ENCODE measurements at regions not wholly inside any gene's neighbourhood (a gene's known extent, or its start where the extent isn't known, plus 50 kb on each side); places are given as distances from the start of the nearest gene placed in this dataset.

- no peaks in the 10 kb centered on the region for H3K79me2 ChIP-seq (replicated peaks; ENCODE audit: insufficient read depth)
These were observed 227.2 kb upstream of the E2F8 start for GRCh38 chr11:19467904-19468303.

GRCh38 chr11:19466314-19466713, 225.6 kb upstream of the E2F8 start:
- H3K9me3 Mint-ChIP-seq = no peaks in the 10 kb centered on the region
- H2AFZ ChIP-seq = peak overlapping the region; percentile 47; the same call in 1 of the 2 replicates
- peaks cover 1% of the 10 kb centered on the region for H3K27me3 Mint-ChIP-seq (ENCODE audit: insufficient read depth, low read depth, poor library complexity)
- H3K36me3 ChIP-seq (ENCODE audit: insufficient read depth) = no peaks in the 10 kb centered on the region
- no peak overlapping the region for H3K27ac ChIP-seq (ENCODE audit: low read depth)
- H3K4me3 Mint-ChIP-seq = no peak overlapping the region
- no peaks in the 10 kb centered on the region for H3K79me2 ChIP-seq (replicated peaks; ENCODE audit: insufficient read depth)
- H4K20me1 ChIP-seq (replicated peaks; ENCODE audit: insufficient read depth) = no peaks in the 10 kb centered on the region
- H3K36me3 Mint-ChIP-seq (ENCODE audit: low read depth) = no peaks in the 10 kb centered on the region
- DNase-seq (ENCODE audit: low spot score) (no peak), ATAC-seq (no peak)
- H3K4me2 ChIP-seq = no peak overlapping the region
- H3F3A ChIP-seq (replicated peaks; ENCODE audit: low read depth) = no peaks in the 10 kb centered on the region
- no peak overlapping the region for H3K27ac Mint-ChIP-seq
- H3K9me2 ChIP-seq (ENCODE audit: insufficient read depth) = no peaks in the 10 kb centered on the region; the same call in 1 of the 2 replicates
- H3K27me3 ChIP-seq (ENCODE audit: insufficient read depth) = no peaks in the 10 kb centered on the region
- no peak for TF ChIP-seq REST (IDR thresholded peaks at IDR 0.05; ENCODE audit: unreplicated experiment)
- H3K4me1 ChIP-seq (ENCODE audit: insufficient read depth) = no peaks in the 10 kb centered on the region; the same call in 1 of the 2 replicates
- H3K4me1 Mint-ChIP-seq = peaks cover 6% of the 10 kb centered on the region; the same call in 2 of the 3 replicates
- H3K4me3 ChIP-seq = no peak overlapping the region

More at GRCh38 chr11:19467904-19468303, 227.2 kb upstream of the E2F8 start:
- no peak overlapping the region for H3K4me3 ChIP-seq
- no peaks in the 10 kb centered on the region for H3F3A ChIP-seq (replicated peaks; ENCODE audit: low read depth)
- DNase-seq (ENCODE audit: low spot score) (no peak), ATAC-seq (no peak)
- Mint-ChIP-seq H3K27ac (no peak overlapping the region), H3K36me3 (ENCODE audit: low read depth) (no peaks in the 10 kb centered on the region), H3K9me3 (no peaks in the 10 kb centered on the region), H3K27me3 (ENCODE audit: insufficient read depth, low read depth, poor library complexity) (peaks cover 1% of the 10 kb centered on the region), H3K4me1 (peaks cover 6% of the 10 kb centered on the region; the same call in 2 of the 3 replicates), H3K4me3 (no peak overlapping the region)
- no peak overlapping the region; the same call in 1 of the 2 replicates for H2AFZ ChIP-seq
- H3K27me3 ChIP-seq (ENCODE audit: insufficient read depth) = no peaks in the 10 kb centered on the region
- H3K9me2 ChIP-seq (ENCODE audit: insufficient read depth) = no peaks in the 10 kb centered on the region; the same call in 1 of the 2 replicates
- H3K27ac ChIP-seq (ENCODE audit: low read depth) = no peak overlapping the region
- no peaks in the 10 kb centered on the region for H3K36me3 ChIP-seq (ENCODE audit: insufficient read depth)
- no peaks in the 10 kb centered on the region; the same call in 1 of the 2 replicates for H3K4me1 ChIP-seq (ENCODE audit: insufficient read depth)
- no peaks in the 10 kb centered on the region for H4K20me1 ChIP-seq (replicated peaks; ENCODE audit: insufficient read depth)
- TF ChIP-seq ZNF114 (CRISPR knock-in tag; IDR thresholded peaks at IDR 0.05) = no peak
- no peak overlapping the region for H3K4me2 ChIP-seq

- Mint-ChIP-seq H3K36me3 (ENCODE audit: low read depth) (no peaks in the 10 kb centered on the region), H3K4me3 (no peak overlapping the region), H3K4me1 (no peaks in the 10 kb centered on the region), H3K27me3 (ENCODE audit: insufficient read depth, low read depth, poor library complexity) (peaks cover 1% of the 10 kb centered on the region), H3K9me3 (no peaks in the 10 kb centered on the region), H3K27ac (no peak overlapping the region)
- Histone ChIP-seq H3K36me3 (ENCODE audit: insufficient read depth) (no peaks in the 10 kb centered on the region), H3K4me2 (no peak overlapping the region), H3K4me3 (no peak overlapping the region), H2AFZ (peak overlapping the region; percentile 52; the same call in 1 of the 2 replicates), H3K27ac (ENCODE audit: low read depth) (no peak overlapping the region), H3K4me1 (ENCODE audit: insufficient read depth) (no peaks in the 10 kb centered on the region), H3F3A (replicated peaks; ENCODE audit: low read depth) (no peaks in the 10 kb centered on the region), H4K20me1 (replicated peaks; ENCODE audit: insufficient read depth) (no peaks in the 10 kb centered on the region), H3K9me2 (ENCODE audit: insufficient read depth) (no peaks in the 10 kb centered on the region; the same call in 1 of the 2 replicates), H3K79me2 (replicated peaks; ENCODE audit: insufficient read depth) (no peaks in the 10 kb centered on the region), H3K27me3 (ENCODE audit: insufficient read depth) (no peaks in the 10 kb centered on the region)
- DNase-seq (ENCODE audit: low spot score) (no peak), ATAC-seq (no peak)
- TF ChIP-seq REST (IDR thresholded peaks at IDR 0.05; ENCODE audit: unreplicated experiment) (no peak), JUNB (IDR thresholded peaks at IDR 0.05; ENCODE audit: unreplicated experiment) (no peak), EZH2 (IDR thresholded peaks at IDR 0.05; ENCODE audit: low read depth, unreplicated experiment) (no peak), EZH2phosphoT487 (IDR thresholded peaks at IDR 0.05; ENCODE audit: unreplicated experiment) (no peak), ETS1 (IDR thresholded peaks at IDR 0.05) (no peak), CREB1 (CRISPR knock-in tag; IDR thresholded peaks at IDR 0.05; ENCODE audit: low read depth) (no peak), CTCF (conservative IDR thresholded peaks at IDR 0.05; ENCODE audit: low read depth in 2 of 2) (no peak), ZNF114 (CRISPR knock-in tag; IDR thresholded peaks at IDR 0.05) (no peak), POLR2AphosphoS5 (IDR thresholded peaks at IDR 0.05; ENCODE audit: low read depth) (no peak)
These were observed 223.2 kb upstream of the E2F8 start for GRCh38 chr11:19463976-19464375.
